HG03469 (cell line): ENCODE measurements at regions not wholly inside any gene's neighbourhood (a gene's known extent, or its start where the extent isn't known, plus 50 kb on each side); places are given as distances from the start of the nearest gene placed in this dataset.

ENCODE experiments used
- ATAC-seq: cut with Tn5 transposase; IDR thresholded peaks from one replicate; pipeline ENCODE4 v1.9.1; 2021; ENCODE audit warnings: mild to moderate bottlenecking, moderate library complexity, moderate number of reproducible peaks; ENCODE audit not compliant: unreplicated experiment

DNA sequence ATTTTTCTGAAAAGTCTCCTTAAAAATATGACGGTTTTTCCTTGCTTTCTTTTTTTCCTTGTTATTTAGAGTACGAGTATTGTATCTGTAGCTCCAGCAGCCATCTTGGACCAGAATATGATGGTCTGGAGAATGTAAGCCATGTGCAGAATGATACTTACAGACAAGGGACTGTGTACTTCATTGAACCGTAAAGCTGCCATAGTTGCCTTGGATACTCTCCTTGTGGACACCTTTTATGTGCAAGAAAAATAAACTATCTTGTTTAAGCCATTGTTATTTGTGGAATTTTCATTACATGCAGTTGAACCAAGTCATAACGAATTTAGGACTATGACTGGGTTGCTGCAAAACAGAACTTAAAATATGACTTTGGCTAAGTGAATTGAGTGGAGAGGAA is 485.8 kb upstream of the CITED2 start:
- ATAC-seq, result no peak

DNA sequence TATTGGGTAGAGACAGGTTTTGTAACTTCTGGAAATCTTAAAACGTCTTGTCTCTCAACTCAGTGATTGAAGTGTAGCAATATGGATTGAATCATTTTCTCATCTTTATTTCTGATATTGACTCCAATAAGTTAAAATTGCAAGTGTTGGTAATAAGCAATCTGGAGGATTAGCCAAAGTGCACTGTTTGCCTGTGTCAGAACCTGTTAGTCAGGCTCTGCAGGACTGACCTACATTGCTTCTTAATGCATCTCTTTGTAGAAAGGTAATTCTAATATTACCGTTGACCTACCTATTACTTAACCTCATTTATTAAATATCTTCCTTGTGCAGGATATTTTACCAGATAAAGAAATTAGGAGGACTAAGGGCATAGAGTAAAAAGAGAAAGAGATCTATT is 484.0 kb upstream of the CITED2 start:
- no peak for ATAC-seq

DNA sequence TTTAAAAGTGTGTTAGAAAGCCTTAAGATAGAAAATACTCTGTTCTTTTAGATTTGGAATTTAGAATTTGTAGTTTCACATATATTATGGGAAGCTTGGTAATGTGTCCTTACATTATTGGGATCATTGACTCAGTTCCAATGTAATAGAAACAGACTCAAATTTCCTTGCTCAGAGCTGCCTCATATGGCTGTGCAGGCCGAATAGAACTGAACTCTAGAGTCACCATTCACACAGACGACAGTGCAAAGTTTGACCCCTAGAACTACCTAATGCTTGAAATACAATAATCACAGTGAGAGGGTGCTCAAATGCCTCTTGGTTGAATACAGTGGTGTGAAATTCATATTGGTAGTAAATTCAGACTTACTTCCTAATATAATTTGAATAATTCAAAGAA is 482.7 kb upstream of the CITED2 start:
- ATAC-seq, result no peak

DNA sequence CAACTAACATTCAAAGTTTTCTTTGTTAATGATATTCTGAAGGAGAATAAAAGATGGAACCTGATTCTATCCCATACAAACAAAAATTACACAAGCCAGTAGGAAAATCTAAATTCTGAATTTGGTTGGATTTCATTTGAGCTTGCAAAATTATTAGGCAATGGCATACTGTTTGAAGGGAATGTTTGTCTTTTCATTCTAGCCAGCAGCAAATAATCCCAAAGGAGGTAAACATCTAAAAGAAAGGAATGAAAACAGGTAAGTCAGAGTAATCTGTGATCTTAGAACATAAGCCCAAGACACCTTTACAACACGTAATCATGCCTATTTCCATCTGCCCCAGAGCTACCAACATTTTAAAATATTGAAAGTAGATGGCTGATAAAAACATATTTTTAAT is 482.1 kb upstream of the CITED2 start:
- no peak for ATAC-seq

DNA sequence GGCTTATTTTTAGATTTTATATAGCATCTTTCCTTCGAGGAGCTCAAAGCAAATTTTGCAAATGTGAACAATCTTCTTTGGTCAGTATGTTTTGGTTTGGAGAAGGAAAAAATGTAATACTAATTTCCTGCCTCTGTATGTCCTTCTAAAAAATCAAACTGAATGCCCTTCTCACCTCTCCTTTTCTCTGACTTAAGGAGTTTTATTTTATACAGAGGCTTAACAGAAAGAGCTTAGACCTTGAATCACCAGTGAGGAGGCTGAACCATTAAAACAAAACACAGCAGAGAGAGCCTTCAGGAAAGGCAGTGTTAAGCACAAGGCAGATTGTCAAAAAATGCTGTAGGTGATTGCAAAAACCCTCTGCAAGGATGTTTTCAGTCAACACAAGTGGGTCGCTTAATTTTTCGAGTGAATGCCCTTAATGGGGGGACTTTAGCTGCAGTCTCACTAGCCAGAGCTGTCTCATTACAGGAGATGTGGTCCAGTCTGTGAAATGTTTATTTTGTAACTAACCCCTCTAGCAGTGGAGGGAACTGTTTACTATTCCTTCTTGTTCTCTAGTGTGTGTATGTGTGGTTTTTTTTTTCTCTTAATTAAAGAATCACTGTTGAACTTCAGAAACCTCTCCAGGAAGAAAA is 481.3 kb upstream of the CITED2 start:
- ATAC-seq, result no peak

DNA sequence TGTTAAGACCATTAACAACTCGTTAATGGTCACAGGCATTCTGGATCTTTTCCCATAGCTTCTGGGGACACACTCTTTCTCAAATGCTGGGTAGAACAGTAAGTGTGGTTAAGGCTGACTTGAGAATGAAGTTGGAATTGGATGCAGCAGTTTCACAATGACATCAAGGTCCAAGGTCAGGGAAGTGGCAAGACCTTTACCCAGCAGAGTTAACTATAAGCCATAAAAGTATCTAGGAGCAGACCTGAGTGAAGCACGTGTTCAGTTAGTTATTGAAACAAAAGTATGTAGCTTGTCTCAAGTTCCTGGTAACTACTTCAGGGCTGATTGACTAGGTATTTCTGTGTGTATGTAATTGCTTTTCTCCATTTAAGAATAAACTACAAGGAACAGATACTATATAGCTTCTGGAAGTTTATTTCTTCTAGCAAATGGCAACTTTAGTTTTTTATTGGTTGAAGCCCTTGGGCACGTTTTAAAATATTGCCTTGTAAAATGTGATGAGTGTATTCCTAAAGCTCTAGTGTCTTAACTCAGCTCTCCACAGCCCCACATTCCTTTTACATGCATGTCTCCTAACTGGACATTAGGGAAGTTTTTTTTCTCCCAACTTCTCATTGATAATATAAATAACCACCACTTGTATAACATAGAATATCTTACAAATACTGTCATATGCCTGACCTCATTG is 479.0 kb upstream of the CITED2 start:
- no peak for ATAC-seq

DNA sequence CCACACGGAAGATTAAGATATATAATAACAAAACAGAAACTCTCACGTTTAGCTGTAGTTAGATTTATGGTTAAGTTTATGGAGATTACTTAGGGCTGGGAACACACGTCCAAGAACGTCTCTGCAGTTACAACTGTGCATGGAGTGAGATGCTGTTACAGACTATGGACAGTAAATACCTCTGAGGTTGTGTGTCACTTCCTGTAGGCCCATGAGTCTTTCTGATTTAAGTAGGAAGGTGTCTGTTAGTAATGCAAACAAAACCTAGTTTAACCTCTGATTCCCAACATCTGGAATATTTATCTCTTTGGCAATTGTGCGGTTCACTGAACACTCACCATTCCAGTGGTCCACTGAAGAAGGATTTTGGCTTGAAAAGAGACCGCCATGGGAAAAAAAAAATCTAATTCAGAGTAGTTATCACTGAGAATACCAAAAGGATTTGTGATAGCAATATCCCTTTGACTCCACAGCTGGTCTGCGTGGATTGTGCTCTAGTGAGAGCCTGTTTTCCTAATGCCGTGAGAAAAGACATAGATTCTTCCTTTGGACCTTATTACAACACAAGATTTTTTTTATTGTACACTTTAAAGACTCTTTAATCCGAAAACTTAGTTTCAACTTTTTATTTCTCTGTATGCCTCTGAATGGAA is 478.2 kb upstream of the CITED2 start:
- ATAC-seq, result no peak

DNA sequence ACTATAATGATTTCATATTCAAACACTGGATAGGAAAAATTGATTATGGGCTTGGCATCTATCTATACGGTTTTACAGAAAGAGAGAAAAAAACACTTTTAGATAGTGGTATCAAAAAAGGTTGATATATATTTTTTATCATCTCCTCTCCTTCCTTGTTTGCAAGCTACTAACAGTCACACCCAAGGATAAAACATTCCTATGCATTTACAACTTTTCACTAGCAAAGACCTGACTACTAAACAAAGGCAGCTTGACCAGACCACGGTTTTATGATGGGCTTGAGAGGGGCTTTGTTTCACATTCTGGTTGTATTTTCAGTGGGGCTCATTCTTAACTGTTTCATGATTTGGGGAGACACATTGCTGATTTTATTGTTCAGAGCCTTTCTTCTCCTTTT is 477.6 kb upstream of the CITED2 start:
- ATAC-seq, result no peak

DNA sequence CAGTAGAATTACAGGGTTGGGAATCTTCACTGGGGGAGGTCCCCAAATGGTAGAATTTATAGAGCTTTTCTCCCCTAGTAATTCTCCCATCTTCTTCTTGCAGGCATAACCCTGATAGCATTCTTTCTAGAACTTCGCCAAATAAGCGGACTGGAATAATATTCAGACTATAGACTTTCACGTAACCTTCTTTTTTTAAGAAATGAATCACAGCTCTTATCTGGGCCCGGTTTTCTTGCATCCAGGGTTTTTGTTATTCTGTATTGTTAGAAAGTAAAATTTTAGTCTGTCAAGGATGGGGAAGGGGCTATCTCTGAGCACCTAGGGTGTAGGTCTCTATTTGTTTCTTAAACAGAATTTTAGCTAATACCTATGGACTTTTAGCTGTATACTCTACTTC is 476.8 kb upstream of the CITED2 start:
- no peak for ATAC-seq

DNA sequence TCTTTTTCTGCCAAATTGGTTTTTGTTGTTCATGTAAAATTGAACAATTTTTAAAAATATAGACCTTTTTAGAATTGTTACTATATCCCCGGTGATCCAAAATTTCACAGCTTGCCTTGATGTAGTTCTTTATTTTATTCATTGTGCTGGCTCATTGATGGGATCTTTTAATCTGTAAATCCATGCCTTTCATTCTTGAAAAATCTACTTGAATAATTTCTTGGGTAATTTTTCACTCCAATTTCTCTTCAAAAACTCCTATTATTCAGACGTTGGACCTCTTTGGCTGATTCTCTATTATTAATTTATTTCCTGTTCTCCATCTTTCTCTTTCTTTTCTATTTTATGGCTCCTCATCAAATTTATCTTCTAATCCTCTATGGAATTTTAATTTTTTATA is 476.1 kb upstream of the CITED2 start:
- ATAC-seq, result no peak

DNA sequence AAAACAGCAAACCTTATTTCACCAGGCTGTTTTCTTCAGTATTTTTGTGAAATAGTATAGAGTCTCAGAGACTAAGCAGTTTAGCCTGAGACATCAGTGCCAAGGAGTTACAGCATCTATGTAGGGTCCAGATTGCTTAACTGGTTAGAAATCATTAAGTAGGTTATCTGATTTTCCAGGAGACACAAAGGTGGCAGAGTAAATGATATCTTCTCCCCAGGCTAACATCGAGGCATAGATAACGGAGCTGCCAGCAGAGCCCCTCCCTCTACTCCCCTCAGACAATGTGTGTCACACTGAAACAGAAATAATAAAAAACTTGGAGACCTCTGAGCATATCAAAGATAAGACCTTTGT is 473.0 kb upstream of the CITED2 start:
- no peak for ATAC-seq

DNA sequence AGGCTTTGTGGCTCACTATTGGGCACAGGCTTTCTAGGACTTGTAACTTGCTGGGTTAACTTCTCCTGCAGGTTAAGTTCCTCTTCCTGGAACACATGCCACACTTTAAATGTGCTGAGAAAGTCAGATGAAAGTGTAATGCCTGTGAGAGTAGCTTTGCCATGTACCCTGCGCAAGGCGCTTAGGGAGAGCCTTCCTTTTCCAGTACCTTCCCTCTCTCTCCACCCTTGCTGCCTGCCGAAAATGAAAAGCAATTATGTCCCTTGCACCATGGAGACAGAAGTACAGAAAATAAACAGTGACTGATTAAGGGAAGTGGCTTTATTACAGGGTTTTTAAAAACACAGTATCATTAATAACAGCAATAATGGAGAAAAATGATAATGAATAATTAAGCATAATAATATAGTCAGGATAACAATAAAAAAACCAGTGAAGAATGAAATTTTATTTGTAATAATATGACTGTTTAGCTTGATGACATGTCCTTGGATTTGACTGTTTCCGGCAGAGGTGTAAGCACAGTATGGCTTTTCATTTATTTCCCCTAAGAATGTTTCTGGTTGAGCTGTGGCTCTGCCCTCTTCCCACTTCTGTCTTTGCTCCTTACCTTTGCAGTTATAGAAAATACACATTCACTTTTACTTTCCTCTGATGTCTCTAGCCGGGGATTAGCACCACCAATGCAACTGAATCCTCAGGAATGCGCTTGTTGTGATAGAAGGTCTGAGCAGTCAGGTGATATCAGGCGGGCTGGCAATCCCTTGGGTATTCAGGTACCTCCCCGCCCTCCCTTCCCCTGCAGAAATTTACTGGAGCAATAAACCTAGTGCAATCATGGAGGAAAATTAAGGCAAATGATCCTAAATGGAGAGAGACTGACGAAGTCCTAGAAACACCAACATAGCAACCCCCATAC is 472.3 kb upstream of the CITED2 start:
- ATAC-seq, result no peak

DNA sequence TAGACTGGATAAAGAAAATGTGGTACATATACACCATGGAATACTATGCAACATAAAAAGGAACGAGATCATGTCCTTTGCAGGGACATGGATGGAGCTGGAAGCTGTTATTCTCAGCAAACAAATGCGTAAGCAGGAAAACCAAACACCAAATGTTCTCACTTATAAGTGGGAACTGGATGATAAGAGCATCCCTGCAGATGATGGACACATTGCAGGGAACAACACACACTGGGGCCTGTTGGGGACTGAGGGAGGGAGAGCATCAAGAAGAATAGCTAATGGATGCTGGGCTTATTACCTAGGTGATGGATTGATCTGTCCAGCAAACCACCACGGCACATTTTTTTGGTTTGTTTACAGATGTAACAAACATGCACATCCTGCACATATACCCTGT is 470.5 kb upstream of the CITED2 start:
- no peak for ATAC-seq

DNA sequence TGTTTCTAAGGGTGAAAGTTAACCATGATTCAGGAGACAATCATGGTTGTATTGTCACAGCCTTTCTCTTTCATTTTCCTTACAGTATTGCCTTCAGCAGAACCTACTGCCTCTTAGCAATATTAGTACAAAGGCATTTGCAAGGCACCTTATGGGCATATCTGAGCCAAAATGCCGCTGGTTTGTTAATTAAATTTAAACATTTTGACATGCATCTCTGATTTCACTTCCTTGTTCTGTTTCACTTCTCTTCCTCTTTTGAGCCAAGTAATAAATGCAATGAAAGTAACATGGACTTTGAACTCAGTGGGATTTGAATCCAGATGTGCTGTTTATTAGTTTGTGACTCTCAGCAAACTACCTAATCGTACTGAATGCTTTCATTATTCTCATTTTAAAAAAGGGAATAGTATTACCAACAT is 467.4 kb upstream of the CITED2 start:
- ATAC-seq, result peak; percentile 91

DNA sequence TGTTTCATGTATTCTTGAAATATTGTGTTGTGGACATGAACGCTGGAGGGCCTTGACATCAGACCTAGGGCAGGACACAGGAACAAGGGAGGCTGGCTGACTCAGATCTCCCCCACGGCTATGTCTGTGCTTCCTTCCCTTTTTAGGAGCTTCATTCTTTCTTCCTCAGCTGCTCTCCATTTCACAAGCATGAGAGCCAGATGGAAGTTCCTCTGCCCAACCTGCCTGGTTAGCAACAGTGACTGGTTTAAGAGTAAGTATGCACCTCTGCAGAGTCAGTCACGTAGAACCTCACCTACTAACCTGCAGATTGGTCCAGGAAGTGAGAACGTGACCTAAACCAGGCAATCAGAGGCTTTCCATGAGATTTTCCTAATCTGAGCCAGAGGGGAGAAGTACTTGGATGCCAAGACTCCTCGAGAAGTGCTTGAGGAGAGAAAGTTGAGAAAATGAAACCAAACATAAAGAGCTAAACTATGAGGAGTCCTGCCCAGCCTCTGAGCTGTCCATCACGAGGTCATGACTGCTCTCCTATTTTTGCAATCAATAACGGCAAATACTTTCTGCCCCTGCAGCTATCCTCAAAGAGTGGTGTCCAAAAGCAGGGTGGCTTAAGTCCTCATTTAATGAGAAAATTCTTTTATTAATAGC is 465.2 kb upstream of the CITED2 start:
- no peak for ATAC-seq

DNA sequence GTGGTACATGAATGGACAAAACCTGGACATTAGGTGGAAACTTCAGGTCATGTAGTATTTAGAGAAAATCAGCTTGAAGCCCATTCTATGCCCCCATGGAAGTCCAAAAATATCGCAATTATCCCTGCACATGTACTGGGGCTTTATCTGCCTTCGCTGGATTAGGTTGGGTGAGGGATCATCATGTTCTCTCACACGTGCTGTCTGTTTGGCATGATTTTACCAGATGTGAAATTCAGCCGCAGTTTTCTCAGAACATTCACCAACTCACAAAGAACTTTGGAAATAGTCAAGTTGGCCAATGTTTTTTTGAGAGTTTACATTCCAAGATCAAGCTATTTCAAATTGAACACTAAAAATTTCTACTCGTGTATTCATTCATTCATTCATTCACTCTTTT is 459.8 kb upstream of the CITED2 start:
- ATAC-seq, result no peak

DNA sequence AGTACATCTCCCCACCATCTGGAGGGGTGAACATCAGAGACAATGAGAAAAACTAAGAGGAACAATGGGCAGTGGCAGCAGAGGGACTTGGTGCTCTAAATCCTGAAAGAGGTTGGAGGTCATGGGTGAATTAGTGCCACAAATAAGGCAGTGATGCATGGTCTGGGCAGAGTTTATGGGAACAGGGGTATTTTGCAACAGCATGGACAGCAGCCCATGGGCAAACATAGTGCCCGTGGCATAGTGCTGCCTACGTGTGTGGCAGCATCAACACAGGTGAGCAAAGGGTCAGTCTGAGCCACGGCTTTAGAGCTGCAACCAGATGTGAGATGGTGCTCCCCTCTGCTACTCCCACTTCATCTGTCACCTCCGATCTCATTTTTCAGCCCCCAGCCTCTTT is 459.1 kb upstream of the CITED2 start:
- ATAC-seq, result no peak

DNA sequence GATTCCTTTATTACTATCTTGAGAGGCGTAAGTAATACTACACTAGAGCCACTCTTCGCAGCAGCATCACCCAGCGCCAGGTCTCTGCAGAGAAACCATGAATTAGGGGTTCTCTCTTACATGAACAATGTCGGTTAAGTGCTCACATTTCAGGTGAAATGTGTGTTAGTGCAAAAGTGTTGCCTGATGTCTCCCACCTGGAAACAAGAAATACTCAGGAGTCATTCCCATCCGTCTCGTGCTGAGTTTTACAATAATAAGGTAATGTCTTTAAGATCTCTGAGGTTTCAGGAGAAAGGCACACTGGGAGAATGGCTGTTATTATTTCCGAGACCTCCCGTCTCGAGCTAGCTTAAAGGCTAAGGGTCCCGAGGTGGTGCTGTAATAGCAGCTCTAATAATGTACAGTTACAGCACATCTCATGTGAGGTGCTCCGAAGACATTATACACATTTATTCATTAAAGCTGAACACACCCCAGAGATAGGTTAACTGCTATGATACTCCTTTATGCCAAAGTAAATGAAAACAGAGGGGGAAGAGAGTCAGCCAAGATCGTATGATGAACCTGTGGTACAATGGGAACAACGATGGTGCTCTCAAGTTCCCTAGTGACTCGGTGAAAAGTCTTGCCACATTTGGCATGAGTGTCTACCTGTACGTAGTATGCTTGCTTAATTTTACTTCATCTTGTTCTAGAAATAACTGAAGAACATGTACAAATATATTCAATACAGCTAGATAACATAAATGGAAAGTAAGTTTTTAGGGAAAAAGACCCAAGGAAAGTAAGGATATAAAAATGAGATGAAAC is 458.3 kb upstream of the CITED2 start:
- ATAC-seq, result no peak

DNA sequence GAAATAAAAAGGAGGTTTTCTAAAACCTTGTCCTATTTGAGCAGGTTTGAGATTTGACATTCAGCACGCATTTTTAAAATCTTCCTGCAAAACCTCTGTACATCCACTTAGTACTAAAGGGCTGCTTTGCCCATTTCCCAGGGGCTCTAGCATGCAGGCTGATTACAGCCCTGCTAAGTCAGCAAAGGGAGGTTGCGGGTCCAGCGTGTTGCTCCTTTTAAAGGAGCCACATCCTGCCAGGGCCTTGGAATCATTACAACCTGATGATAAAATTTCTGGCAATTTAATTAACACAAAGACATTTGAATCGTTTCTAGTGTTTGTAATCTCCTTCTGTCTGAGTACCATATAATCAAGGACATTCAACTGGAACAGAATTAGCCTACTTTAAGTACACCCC is 455.1 kb upstream of the CITED2 start:
- no peak for ATAC-seq
